ENCODE measurements at regions not wholly inside any gene's neighbourhood (a gene's known extent, or its start where the extent isn't known, plus 50 kb on each side); places are given as distances from the start of the nearest gene placed in this dataset.
A peak's percentile ranks its signal among the peaks of the same experiment; 100 is the strongest.

DNA sequence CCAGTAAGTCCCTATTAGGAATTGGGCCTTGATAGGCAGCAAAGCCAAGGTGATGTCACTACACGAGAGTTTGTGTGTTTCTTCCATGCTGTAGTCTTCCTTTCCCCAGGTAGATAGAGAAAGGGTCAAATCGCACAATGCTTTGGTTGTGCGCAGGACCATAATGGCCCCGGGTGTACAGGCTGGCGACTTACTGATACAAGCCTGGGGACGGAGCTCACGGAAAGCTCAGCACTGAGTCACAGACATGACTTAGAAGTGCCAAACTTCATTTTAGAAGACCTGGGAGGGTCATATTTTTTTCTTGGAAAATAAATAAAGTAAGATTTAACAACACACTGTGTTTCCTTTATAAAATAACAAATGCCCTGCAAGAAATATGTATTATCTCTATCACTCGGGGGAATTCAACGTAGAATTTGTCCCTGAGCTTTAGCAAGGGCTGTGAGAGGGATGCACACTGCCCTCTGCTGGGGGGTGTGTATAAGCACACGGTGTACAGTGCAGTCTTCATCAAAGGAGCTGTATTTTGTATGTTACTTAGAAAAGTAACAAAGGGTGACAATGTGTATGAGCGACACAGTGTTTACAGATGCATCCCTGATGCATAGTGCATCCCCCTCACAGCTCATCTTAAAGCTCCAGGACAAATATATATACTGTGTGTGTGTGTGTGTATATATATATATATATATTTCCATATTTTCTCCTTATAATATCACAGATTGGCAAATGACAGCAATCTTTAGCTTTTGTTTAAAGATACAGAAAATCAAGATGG lies 254.5 kb upstream of the VEGFC start:
- H2AFZ ChIP-seq (ENCODE audit: low read depth, low read length): no peak overlapping the region
- no peaks in the 10 kb centered on the region for H3K36me3 ChIP-seq (ENCODE audit: insufficient read depth, low read length)
- H3K4me1 ChIP-seq (ENCODE audit: insufficient read depth, low read length): no peaks in the 10 kb centered on the region
- H3K4me3 ChIP-seq (ENCODE audit: low read length): no peak overlapping the region
- no peaks in the 10 kb centered on the region for H3K27me3 ChIP-seq (ENCODE audit: insufficient read depth, low read length)
- no peaks in the 10 kb centered on the region for H3K9me3 ChIP-seq (ENCODE audit: low read length)

GRCh38 chr4:177047851-177048174 lies 255.1 kb upstream of the VEGFC start:
- Histone ChIP-seq H3K36me3 (ENCODE audit: insufficient read depth, low read length) (no peaks in the 10 kb centered on the region), H3K27me3 (ENCODE audit: insufficient read depth, low read length) (no peaks in the 10 kb centered on the region), H3K4me3 (ENCODE audit: low read length) (no peak overlapping the region), H3K9me3 (ENCODE audit: low read length) (no peaks in the 10 kb centered on the region), H2AFZ (ENCODE audit: low read depth, low read length) (no peak overlapping the region), H3K4me1 (ENCODE audit: insufficient read depth, low read length) (no peaks in the 10 kb centered on the region)

- no peak overlapping the region for H3K4me3 ChIP-seq (ENCODE audit: low read length)
- no peak overlapping the region for H2AFZ ChIP-seq (ENCODE audit: low read depth, low read length)
- no peaks in the 10 kb centered on the region for H3K36me3 ChIP-seq (ENCODE audit: insufficient read depth, low read length)
- peaks cover 2% of the 10 kb centered on the region for H3K27me3 ChIP-seq (ENCODE audit: insufficient read depth, low read length)
- no peaks in the 10 kb centered on the region for H3K4me1 ChIP-seq (ENCODE audit: insufficient read depth, low read length)
- no peaks in the 10 kb centered on the region for H3K9me3 ChIP-seq (ENCODE audit: low read length)
These were observed 258.1 kb upstream of the NEIL3 start for GRCh38 chr4:177051473-177052060.

DNA sequence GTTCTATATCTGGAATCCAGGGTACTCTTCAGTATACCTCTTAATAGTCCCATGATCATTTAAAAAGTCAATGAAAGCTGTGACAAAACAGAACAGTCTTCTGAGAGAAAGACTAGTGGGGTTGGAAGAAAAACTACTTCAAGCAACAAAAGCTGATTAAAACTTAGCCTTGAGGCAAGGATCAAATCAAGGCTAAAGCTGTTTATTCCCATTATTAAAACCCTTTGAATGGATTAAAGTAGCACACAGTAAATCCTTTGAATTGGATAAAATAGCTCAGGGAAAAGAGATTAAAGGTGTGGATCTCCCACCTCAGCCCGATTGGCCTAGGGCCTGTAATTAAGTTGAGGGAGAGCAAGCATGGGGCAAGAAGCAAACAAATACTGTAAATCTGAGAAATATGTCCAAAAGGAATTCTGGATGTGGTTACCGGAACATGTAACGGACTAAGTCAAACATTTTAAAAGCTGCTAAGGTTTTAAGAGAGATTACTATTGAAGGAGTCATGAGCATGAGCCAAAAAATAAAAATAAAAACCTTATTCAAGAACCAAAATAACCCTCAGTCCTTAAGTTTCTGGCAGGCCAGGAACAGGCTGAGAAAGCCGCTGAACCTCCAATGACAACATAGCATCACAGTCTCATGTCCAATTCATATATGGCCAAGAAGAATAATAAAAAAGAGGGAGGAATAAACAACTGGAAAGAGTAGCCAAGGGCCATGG lies 257.3 kb upstream of the NEIL3 start:
- H3K27me3 ChIP-seq (ENCODE audit: insufficient read depth, low read length): peaks cover 2% of the 10 kb centered on the region
- H3K4me1 ChIP-seq (ENCODE audit: insufficient read depth, low read length): no peaks in the 10 kb centered on the region
- H3K4me3 ChIP-seq (ENCODE audit: low read length): no peak overlapping the region
- H3K36me3 ChIP-seq (ENCODE audit: insufficient read depth, low read length): no peaks in the 10 kb centered on the region
- no peaks in the 10 kb centered on the region for H3K9me3 ChIP-seq (ENCODE audit: low read length)
- no peak overlapping the region for H2AFZ ChIP-seq (ENCODE audit: low read depth, low read length)

- Histone ChIP-seq H3K36me3 (ENCODE audit: insufficient read depth, low read length) (no peaks in the 10 kb centered on the region), H3K4me3 (ENCODE audit: low read length) (no peak overlapping the region), H3K4me1 (ENCODE audit: insufficient read depth, low read length) (no peaks in the 10 kb centered on the region), H3K27me3 (ENCODE audit: insufficient read depth, low read length) (peaks cover 2% of the 10 kb centered on the region), H2AFZ (ENCODE audit: low read depth, low read length) (no peak overlapping the region), H3K9me3 (ENCODE audit: low read length) (no peaks in the 10 kb centered on the region)
These were observed 252.5 kb upstream of the NEIL3 start for GRCh38 chr4:177057186-177057585.

GRCh38 chr4:177064116-177064515 lies 245.6 kb upstream of the NEIL3 start:
- peaks cover 7% of the 10 kb centered on the region for H3K4me1 ChIP-seq (ENCODE audit: insufficient read depth, low read length)
- H3K27me3 ChIP-seq (ENCODE audit: insufficient read depth, low read length): no peaks in the 10 kb centered on the region
- H3K36me3 ChIP-seq (ENCODE audit: insufficient read depth, low read length): no peaks in the 10 kb centered on the region
- H3K9me3 ChIP-seq (ENCODE audit: low read length): no peaks in the 10 kb centered on the region
- no peak overlapping the region for H3K4me3 ChIP-seq (ENCODE audit: low read length)
- peak overlapping the region; percentile 26 for H2AFZ ChIP-seq (ENCODE audit: low read depth, low read length)

DNA sequence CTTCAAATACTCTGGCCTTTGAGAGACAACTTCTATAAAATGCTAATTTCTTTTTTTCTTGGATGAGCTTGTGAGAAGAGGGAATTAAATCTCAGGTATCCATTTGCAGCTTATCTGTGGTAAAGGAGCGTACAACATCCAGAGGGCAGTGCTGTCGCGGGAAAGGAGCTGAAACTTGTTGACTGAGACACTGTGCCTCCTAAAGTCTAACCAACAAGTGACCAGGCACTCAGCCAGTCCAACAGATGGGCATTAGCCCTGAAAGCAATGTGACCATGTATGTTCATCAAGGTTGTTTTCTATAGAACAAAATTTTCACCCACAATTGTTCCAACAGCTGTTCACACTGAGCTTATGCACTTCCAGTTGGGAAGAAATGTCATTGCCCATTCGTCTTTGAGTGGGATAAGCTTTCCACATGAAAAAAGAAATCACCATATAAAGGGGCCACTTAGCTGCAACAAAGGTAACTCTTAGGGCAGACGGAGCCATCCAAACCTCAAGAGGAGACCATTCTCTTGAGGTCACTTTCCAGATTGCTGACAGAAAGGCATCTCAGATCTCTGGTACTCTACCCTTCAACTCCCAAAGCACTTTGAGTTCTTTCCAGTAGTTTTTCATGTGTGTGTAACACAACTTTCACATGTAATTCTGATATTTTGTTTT lies 244.8 kb upstream of the NEIL3 start:
- Histone ChIP-seq H3K36me3 (ENCODE audit: insufficient read depth, low read length) (no peaks in the 10 kb centered on the region), H3K4me3 (ENCODE audit: low read length) (no peak overlapping the region), H3K27me3 (ENCODE audit: insufficient read depth, low read length) (no peaks in the 10 kb centered on the region), H3K4me1 (ENCODE audit: insufficient read depth, low read length) (peaks cover 7% of the 10 kb centered on the region), H3K9me3 (ENCODE audit: low read length) (no peaks in the 10 kb centered on the region), H2AFZ (ENCODE audit: low read depth, low read length) (no peak overlapping the region)

DNA sequence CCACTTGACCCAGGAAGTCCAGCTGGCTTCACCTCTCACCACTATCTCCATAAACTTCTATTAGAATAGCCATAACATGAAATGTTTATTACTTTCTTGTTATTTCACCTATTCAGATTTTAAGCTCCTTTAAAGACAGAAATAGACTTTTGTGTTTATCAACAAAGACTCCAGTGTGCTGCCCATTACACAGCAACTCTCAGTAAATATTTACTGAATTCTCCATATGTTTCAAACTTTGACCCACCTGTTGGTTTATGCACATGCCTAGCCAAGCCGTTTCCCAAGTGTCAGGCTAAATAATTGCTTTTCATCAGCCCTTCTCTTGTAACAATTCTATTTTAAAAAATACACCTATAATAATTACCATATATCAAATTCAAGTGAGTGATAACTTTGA lies 242.9 kb upstream of the NEIL3 start:
- no peaks in the 10 kb centered on the region for H3K9me3 ChIP-seq (ENCODE audit: low read length)
- H2AFZ ChIP-seq (ENCODE audit: low read depth, low read length): no peak overlapping the region
- H3K4me1 ChIP-seq (ENCODE audit: insufficient read depth, low read length): peaks cover 7% of the 10 kb centered on the region
- H3K4me3 ChIP-seq (ENCODE audit: low read length): no peak overlapping the region
- no peaks in the 10 kb centered on the region for H3K27me3 ChIP-seq (ENCODE audit: insufficient read depth, low read length)
- H3K36me3 ChIP-seq (ENCODE audit: insufficient read depth, low read length): no peaks in the 10 kb centered on the region

GRCh38 chr4:177070533-177071058 lies 239.1 kb upstream of the NEIL3 start:
- Histone ChIP-seq H2AFZ (ENCODE audit: low read depth, low read length) (no peak overlapping the region), H3K36me3 (ENCODE audit: insufficient read depth, low read length) (no peaks in the 10 kb centered on the region), H3K27me3 (ENCODE audit: insufficient read depth, low read length) (no peaks in the 10 kb centered on the region), H3K9me3 (ENCODE audit: low read length) (no peaks in the 10 kb centered on the region), H3K4me3 (ENCODE audit: low read length) (no peak overlapping the region), H3K4me1 (ENCODE audit: insufficient read depth, low read length) (no peaks in the 10 kb centered on the region)

DNA sequence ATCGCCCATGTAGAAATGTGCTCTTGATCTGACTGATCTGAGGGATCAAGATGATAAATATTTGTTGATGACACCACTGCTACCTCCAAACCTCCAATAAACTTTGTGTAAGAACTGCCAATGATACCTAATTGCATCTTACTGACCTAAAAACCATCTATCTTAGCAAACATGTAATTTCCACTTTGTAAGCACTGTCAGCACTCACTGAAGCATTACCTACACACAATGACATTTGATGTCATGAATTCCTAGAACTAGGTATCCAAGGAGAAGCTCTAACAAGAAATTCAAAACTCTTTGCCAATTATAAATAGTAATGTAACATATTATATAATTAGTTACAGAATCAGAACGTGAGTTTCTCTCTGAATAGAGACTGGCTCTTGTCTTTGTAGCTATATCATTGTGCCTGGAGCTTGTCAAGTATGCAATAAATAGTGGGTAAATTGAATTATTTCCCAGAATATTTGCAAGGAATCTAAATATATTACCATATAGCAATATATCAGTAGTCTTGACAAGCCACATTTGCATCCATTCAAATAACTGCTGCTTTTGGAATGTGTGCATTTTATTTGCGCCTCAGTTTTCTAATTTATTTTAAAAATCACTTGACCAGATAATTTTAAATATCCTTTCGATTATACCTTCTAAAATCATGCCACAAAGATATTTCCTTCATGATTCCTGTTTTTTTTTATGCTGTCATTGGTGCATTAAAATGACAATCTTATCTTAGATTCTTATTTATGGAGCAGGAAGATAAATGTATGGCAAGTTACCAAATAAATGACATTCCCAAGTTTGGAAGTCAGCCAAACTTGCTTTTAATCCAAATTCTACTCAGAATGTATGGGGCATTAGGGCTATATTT lies 232.3 kb upstream of the NEIL3 start:
- Histone ChIP-seq H3K27me3 (ENCODE audit: insufficient read depth, low read length) (no peaks in the 10 kb centered on the region), H3K9me3 (ENCODE audit: low read length) (no peaks in the 10 kb centered on the region), H3K36me3 (ENCODE audit: insufficient read depth, low read length) (no peaks in the 10 kb centered on the region), H3K4me1 (ENCODE audit: insufficient read depth, low read length) (peaks cover 17% of the 10 kb centered on the region), H2AFZ (ENCODE audit: low read depth, low read length) (no peak overlapping the region), H3K4me3 (ENCODE audit: low read length) (no peak overlapping the region)

DNA sequence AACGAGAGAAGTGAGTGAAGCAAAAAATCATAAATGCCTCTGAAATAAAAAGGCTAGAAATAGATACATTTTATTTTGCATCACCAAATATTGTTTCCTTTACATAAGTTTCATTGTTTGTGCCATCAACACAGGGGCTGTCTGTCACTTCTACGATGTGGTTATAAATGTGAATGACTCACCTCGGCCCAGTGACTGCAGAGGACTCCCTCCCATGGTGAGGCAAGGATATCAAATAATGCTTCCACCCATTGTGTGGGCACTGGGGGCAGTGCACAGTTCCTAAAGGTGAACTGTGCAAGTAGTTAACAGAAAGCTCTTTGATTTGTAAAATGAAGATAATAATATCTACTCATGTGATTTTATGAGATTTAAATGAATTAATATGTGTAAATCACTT lies 230.3 kb upstream of the NEIL3 start:
- Histone ChIP-seq H3K4me3 (ENCODE audit: low read length) (no peak overlapping the region), H3K9me3 (ENCODE audit: low read length) (no peaks in the 10 kb centered on the region), H2AFZ (ENCODE audit: low read depth, low read length) (no peak overlapping the region), H3K27me3 (ENCODE audit: insufficient read depth, low read length) (no peaks in the 10 kb centered on the region), H3K36me3 (ENCODE audit: insufficient read depth, low read length) (no peaks in the 10 kb centered on the region), H3K4me1 (ENCODE audit: insufficient read depth, low read length) (peaks cover 20% of the 10 kb centered on the region)

GRCh38 chr4:177080388-177080787 lies 229.3 kb upstream of the NEIL3 start:
- Histone ChIP-seq H3K36me3 (ENCODE audit: insufficient read depth, low read length) (no peaks in the 10 kb centered on the region), H3K4me3 (ENCODE audit: low read length) (no peak overlapping the region), H3K27me3 (ENCODE audit: insufficient read depth, low read length) (no peaks in the 10 kb centered on the region), H2AFZ (ENCODE audit: low read depth, low read length) (peak overlapping the region; percentile 44), H3K4me1 (ENCODE audit: insufficient read depth, low read length) (peaks cover 20% of the 10 kb centered on the region), H3K9me3 (ENCODE audit: low read length) (no peaks in the 10 kb centered on the region)

Measured in neuron (in vitro differentiated cells).